Mucosa of descending colon (tissue), 3 donors: ENCODE measurements at regions not wholly inside any gene's neighbourhood (a gene's known extent, or its start where the extent isn't known, plus 50 kb on each side); places are given as distances from the start of the nearest gene placed in this dataset.

Experiments
- ATAC-seq: fragments of 200-7000 bp; cut with Tn5 transposase; one replicate; pipeline ENCODE4 v1.9.1; 2020; ENCODE audit warnings: mild to moderate bottlenecking, moderate library complexity
- DNase-seq, 3 donors: peaks; one replicate each; pipeline ENCODE4 v3.0.0-alpha.2; 2020
- H3K36me3 ChIP-seq: fragments of 200-600 bp; one replicate; pipeline ENCODE4 v1.8.0; 2021; ENCODE audit warnings: low read depth, mild to moderate bottlenecking
- H3K4me1 ChIP-seq: fragments of 200-600 bp; one replicate; pipeline ENCODE4 v1.8.0; 2021; ENCODE audit warnings: low read depth, mild to moderate bottlenecking
- H3K4me3 ChIP-seq: fragments of 200-600 bp; one replicate; pipeline ENCODE4 v1.8.0; 2021; ENCODE audit warnings: mild to moderate bottlenecking
- H3K9me3 ChIP-seq: fragments of 200-600 bp; one replicate; pipeline ENCODE4 v1.8.0; 2021; ENCODE audit warnings: mild to moderate bottlenecking
- CTCF ChIP-seq: fragments of 200-600 bp; IDR thresholded peaks from one replicate; pipeline ENCODE4 v1.8.0; 2022; ENCODE audit warnings: antibody characterized with exemption, mild to moderate bottlenecking
- intact Hi-C, 2 donors: fragments of 100-400 bp; cut with DNase I in 1 of 2; cut with micrococcal nuclease in 1 of 2; formaldehyde crosslinking; loops; one replicate each; pipeline versions ENCODE4 v1.11.0 to v1.11.1; 2022; cut with DNase I, micrococcal nuclease
- donor health status: DM: no; HTN: no; CAD: no; lungs with moderate emphysema.
- donor health status: DM: no; HTN: no; CAD: no.
- donor health status: DM: no; HTN: yes; CAD: no.

- intact Hi-C loops: no loop called here
- H3K9me3 ChIP-seq: no peaks in the 10 kb centered on the region
- DNase-seq: no peak
- no peak overlapping the region for H3K4me3 ChIP-seq
- H3K36me3 ChIP-seq: no peaks in the 10 kb centered on the region
- H3K4me1 ChIP-seq: no peaks in the 10 kb centered on the region
- TF ChIP-seq CTCF: no peak
- no peak for ATAC-seq
Observed at GRCh38 chr4:85391071-85391470, 83.9 kb upstream of the ARHGAP24 start.

GRCh38 chr4:85391589-85392410 is 83.2 kb upstream of the ARHGAP24 start:
- TF ChIP-seq CTCF: no peak
- intact Hi-C loops: no loop called here
- H3K4me3 ChIP-seq: no peak overlapping the region
- ATAC-seq: no peak
- DNase-seq: no peak
- no peaks in the 10 kb centered on the region for H3K9me3 ChIP-seq
- no peaks in the 10 kb centered on the region for H3K36me3 ChIP-seq
- no peaks in the 10 kb centered on the region for H3K4me1 ChIP-seq

GRCh38 chr4:85393201-85393600 is 81.7 kb upstream of the ARHGAP24 start:
- ATAC-seq (no peak), DNase-seq (no peak)
- no peaks in the 10 kb centered on the region for H3K4me1 ChIP-seq
- intact Hi-C loops: no loop called here
- H3K36me3 ChIP-seq: no peaks in the 10 kb centered on the region
- no peak for TF ChIP-seq CTCF
- no peak overlapping the region for H3K4me3 ChIP-seq
- H3K9me3 ChIP-seq: no peaks in the 10 kb centered on the region

DNA sequence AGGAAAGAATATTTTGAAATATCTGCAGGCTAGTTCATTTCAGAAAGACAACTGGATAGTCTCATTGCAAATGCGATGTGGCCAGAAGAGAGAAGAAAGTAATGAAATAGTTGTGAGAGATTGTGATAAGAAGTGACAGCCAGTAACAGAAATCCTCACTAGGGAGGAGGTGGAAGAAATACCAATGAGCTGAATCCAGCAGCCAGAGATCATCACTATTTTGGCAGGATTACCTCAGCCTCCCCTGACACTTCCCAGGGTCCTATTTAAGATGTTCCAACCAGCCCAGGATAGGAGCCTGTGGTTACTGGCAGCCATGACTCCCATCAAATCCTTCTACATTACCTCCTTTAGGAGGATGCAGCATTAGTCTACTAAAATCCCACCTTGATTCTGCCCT is 76.7 kb upstream of the ARHGAP24 start:
- Histone ChIP-seq H3K4me1 (no peaks in the 10 kb centered on the region), H3K4me3 (no peak overlapping the region), H3K36me3 (no peaks in the 10 kb centered on the region), H3K9me3 (no peaks in the 10 kb centered on the region)
- DNase-seq (no peak), ATAC-seq (no peak)
- intact Hi-C loops: no loop called here
- TF ChIP-seq CTCF: no peak

- H3K4me3 ChIP-seq: no peak overlapping the region
- TF ChIP-seq CTCF: no peak
- no peaks in the 10 kb centered on the region for H3K36me3 ChIP-seq
- H3K4me1 ChIP-seq: no peaks in the 10 kb centered on the region
- ATAC-seq (no peak), DNase-seq (no peak)
- intact Hi-C loops: no loop called here
- H3K9me3 ChIP-seq: no peaks in the 10 kb centered on the region
Observed at GRCh38 chr4:85399270-85399669, 75.7 kb upstream of the ARHGAP24 start.
